Stimulated activated CD4-positive, alpha-beta T cell treated with anti-CD3 and anti-CD28 coated beads, Interleukin-2, amount 100 ng/mL, for 48 hours (primary cell): ENCODE measurements at regions not wholly inside any gene's neighbourhood (a gene's known extent, or its start where the extent isn't known, plus 50 kb on each side); places are given as distances from the start of the nearest gene placed in this dataset.

Experiments
- DNase-seq, 2 donors: peaks; one replicate each; pipeline ENCODE4 v3.0.0-alpha.2; 2020

GRCh38 chr4:159445692-159446091 lies 342.8 kb downstream of the RAPGEF2 start:
- DNase-seq, result no peak

DNA sequence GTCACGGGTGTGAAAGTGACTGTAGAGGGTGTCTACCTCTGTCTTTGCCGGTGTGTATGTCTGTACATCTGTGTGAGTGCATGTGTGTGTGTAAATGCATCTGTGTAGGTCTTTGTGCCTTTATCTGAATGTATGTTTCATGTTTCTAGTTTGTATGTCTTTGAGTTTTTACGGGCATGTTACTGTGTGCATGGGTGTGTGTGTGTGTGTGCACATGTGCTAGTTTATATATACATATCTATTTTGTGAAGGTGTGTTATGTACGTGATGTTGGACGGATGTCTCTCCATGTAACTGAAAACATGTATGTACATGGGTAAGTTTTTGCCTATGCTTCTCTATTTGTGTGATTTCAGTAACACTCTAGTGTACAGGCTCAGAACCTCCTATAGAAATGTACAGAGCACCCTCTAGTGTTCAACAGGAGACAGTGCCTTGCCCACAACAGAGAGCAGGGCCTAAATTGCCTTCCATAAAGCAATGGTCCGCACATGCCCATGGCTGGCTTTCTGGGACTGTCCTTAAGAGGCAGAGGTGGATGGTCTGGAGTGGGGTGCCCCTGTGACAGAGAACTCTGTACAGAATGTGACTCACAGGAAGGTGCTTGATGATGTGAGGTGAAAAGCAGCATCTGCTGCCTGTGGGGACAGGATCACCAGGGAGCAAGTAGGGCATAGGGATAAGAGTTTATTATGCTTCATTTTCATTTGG lies 343.5 kb downstream of the RAPGEF2 start:
- DNase-seq, result peak; percentile 4 to 5

GRCh38 chr4:159447296-159447695 lies 344.4 kb downstream of the RAPGEF2 start:
- DNase-seq, result no peak

DNA sequence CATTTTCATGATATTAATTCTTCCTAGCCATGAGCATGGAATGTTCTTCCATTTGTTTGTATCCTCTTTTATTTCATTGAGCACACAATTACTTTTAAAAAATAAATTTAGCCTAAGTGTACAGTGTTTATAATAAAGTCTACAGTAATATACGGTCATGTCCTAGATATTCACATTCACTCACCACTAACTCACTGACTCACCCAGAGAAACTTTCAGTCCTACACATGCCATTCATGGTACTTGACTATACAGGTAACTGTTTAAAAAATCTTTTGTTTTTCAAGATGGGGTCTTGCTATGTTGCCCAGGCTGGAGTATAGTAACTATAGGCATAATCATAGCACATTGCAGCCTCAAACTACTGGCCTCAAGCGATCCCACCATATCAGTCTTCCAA lies 348.1 kb downstream of the RAPGEF2 start:
- no peak for DNase-seq

DNA sequence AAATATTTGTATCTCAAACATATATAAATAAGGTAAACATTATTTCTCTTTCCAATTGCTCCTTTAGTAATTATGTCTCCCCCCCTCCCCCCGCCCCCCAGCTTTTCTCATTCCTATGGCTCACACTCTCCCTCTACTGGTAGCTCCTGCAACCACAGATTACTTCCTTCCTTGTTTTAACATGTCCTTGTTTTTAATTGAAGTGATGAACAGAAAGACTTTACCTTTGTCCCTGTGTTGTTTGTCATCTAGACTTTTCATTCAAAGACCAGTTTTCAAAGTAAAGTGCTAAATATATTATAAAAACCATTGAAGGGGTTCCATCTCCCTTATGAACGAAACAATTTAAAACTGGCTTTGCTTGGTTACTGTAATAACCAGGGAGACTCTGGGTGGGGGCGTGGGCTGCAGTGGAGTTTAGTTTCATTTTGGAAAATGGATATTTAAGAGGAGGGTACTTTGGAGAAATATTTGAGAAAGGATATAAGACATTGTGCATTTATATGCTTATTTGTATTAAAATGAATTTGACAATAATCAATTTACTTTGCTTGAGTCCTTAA lies 352.9 kb downstream of the RAPGEF2 start:
- DNase-seq, result no peak

DNA sequence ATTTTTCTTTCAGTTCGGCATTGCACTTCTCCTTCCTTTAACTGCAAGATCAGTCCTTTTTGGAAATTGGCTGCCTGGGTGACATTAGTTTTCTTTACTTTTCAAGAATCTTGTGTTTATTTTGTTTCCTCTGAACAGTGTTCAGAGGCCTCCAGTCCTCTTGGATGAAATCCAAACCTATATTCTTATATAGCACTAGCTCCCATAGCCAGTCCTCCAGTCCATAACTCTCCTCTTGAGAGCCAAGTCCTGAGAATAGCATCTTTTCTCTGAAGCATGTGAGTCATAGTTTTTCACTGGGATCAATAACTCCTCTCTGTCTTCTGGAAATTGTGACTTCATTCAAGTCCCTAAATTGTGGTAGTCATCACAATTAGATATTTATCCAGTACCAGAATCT lies 357.5 kb downstream of the RAPGEF2 start:
- no peak for DNase-seq

- no peak for DNase-seq
Observed at GRCh38 chr4:159463235-159463634, 360.4 kb downstream of the RAPGEF2 start.

GRCh38 chr4:159464302-159464701 lies 361.4 kb downstream of the RAPGEF2 start:
- DNase-seq, result no peak

- DNase-seq, result no peak
Observed at GRCh38 chr4:159476886-159477285, 374.0 kb downstream of the RAPGEF2 start.

DNA sequence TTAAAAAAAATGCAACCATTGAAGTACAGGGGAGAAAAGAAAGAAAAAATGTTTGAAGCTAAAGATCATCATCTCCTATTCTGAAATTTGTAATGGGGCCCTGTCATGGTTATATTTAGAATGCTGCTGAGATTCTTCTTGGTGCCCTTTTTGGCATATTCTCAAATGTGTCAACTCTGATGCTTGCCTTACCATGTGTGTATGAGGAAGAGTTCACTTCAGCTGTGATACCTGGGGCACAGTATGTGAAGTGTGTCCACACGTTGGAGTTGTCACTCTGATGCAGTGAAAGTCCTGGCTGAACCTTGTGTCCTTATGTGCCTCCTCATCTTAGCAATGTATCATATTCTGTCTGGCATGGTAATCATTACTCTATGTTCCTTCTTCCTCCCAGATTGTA lies 377.9 kb downstream of the RAPGEF2 start:
- DNase-seq, result no peak

DNA sequence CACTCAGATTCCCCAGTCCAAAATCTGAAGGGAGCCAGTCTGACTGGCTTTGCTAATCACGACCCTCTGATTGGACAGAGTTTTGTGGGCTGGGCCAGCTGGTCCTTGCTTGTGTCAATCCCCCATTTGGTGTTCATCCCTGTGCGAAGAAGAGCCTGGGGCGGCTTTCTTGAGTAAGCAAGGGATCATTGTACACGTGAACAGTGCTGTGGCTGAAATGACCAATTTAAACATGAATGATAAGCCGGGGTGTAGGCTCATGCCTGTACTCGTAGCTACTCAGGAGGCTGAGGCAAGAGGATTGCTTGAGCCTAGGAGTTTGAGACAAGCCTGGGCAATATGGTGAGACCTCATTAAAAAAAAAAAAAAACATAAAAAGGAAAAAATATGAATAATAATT lies 379.1 kb downstream of the RAPGEF2 start:
- DNase-seq, result no peak

GRCh38 chr4:159483110-159483781 lies 380.4 kb downstream of the RAPGEF2 start:
- no peak for DNase-seq

DNA sequence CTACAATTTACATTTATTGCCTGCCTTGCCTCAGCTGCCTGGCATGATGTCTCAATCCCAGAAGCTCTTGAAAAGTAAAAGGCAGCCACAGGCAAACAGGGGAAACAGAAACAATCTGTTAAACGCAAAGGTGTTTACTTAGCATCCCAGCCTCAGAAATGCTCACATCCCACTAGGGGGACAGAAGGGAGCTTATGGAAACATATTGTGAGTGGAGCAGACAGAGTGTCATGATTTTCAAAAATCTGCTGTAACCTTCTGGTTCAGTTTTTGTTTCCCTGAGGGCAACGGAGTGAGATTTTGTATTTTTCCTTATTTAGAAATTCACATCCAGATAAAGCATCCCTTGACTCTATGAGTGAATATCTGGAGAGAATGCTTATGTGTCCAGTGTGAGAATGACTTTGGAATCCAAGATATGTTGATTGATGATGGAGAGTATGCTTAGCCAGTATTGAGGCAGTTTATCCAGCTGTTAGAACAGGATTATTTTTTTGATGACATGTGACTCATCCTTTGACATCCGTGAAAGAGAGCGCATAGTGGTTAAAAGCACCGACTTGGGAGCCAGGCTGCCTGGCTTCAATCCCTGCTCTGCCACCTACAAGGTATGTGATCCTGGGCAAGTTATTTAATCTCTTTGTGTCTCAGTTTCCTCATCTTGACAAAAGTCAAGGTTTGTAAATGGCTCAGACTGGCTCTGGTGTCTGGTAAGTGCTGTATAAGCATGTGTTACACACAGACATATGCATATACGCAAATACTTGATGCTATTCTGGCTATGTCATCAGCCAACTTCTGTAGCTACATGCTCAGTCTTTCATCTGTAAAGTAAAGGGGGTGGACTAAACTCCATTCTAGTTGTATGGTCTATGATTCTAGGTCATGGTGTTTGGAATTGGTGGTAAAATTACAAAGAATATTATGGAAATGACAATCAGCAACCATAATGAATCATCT lies 381.2 kb downstream of the RAPGEF2 start:
- DNase-seq, result no peak

- no peak for DNase-seq
Observed at GRCh38 chr4:159484864-159485263, 382.0 kb downstream of the RAPGEF2 start.

GRCh38 chr4:159487284-159487747 lies 384.4 kb downstream of the RAPGEF2 start:
- DNase-seq, result peak; percentile 4 to 7

- no peak for DNase-seq
Observed at GRCh38 chr4:159489646-159490045, 386.8 kb downstream of the RAPGEF2 start.

GRCh38 chr4:159495515-159496236 lies 392.8 kb downstream of the RAPGEF2 start:
- DNase-seq, result no peak

GRCh38 chr4:159496248-159496647 lies 393.4 kb downstream of the RAPGEF2 start:
- no peak for DNase-seq

- no peak for DNase-seq
Observed at GRCh38 chr4:159497936-159498335, 395.1 kb downstream of the RAPGEF2 start.

GRCh38 chr4:159498446-159499115 lies 395.7 kb downstream of the RAPGEF2 start:
- DNase-seq, result no peak

DNA sequence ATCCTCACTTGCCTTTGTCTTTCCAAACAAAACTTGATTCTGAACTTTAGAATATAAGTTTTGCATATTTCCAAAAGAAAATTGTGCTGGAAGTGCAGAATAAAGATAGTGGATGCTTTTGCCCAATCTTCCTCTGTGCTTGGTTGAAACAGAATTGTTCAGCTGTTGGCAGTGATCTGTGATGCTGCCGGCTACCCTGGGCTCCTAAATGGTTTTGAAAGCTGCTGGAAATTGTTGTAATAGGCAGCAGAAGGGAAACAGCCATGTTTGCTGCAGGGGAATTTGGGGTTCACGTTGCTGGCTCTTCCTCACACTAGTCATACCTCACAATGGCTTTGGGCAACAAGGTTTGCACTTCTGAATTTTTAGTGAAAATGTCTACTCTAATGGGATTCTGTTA lies 398.0 kb downstream of the RAPGEF2 start:
- no peak for DNase-seq
